Tibial artery (tissue), 4 donors: ENCODE measurements at regions not wholly inside any gene's neighbourhood (a gene's known extent, or its start where the extent isn't known, plus 50 kb on each side); places are given as distances from the start of the nearest gene placed in this dataset.

Experiments used
- DNase-seq, 2 donors: peaks; one replicate each; pipeline ENCODE4 v3.0.0-alpha.2; 2019
- H3K27ac ChIP-seq, 2 donors: fragments of 200-600 bp; sonication (generic) in 1 of 2; 1 replicate in 1 of 2; 2 replicates in 1 of 2; pipeline ENCODE4 v1.5.1; 2018 to 2019; ENCODE audit warnings: mild to moderate bottlenecking in 1 of 2
- H3K27me3 ChIP-seq, 2 donors: fragments of 200-600 bp; sonication (generic) in 1 of 2; one replicate each; pipeline versions ENCODE4 v1.5.1 to v1.6.0; 2016 to 2019
- H3K36me3 ChIP-seq, 3 donors: fragments of 200-600 bp; sonication (generic) in 2 of 3; one replicate each; pipeline ENCODE4 v1.5.1; 2016 to 2019; ENCODE audit warnings: mild to moderate bottlenecking in 2 of 3
- H3K4me1 ChIP-seq, 4 donors: fragments of 200-600 bp; sonication (generic) in 2 of 4; 1 replicate in 3 of 4; 2 replicates in 1 of 4; pipeline ENCODE4 v1.5.1; 2016 to 2019
- H3K4me3 ChIP-seq, 2 donors: fragments of 200-600 bp; sonication (generic) in 1 of 2; 1 replicate in 1 of 2; 2 replicates in 1 of 2; pipeline ENCODE4 v1.5.1; 2018 to 2019; ENCODE audit warnings: mild to moderate bottlenecking in 2 of 2
- H3K9me3 ChIP-seq, 3 donors: fragments of 200-600 bp; sonication (generic) in 1 of 3; one replicate each; pipeline ENCODE4 v1.5.1; 2016 to 2019
- intact Hi-C: fragments of 100-400 bp; cut with DNase I; formaldehyde crosslinking; loops from one replicate; pipeline ENCODE4 v1.15.0; 2023; ENCODE audit warnings: low total_unique reads
- TF ChIP-seq, protein P1 (sequence below), 2 experiments: fragments of 200-600 bp in 1 of 2; fragments of 450-650 bp in 1 of 2; IDR thresholded peaks; one replicate each; pipeline ENCODE4 v1.5.1; 2017 to 2019; ENCODE audit warnings: antibody characterized with exemption in 2 of 2, mild to moderate bottlenecking in 1 of 2, moderate library complexity in 1 of 2

DNA sequence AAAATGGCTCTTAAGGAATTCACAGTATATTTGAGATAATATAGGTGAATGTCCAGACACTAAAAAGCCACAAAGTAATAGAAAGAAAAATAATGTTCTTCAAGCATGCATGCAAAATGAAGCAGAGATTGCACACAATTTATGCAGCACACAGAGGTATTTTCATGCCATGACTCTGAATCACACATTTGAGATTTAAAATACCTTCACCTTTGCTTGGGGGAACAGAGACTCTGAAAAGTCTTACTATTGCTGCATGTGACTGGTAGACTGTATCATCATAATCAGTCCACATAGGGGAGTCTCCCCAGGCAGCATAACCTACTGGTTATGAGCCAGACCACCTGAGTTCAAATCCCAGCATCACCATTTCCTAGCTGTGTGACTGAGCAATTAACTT is 96.2 kb downstream of the RCN1 start:
- TF ChIP-seq, protein P1, sequence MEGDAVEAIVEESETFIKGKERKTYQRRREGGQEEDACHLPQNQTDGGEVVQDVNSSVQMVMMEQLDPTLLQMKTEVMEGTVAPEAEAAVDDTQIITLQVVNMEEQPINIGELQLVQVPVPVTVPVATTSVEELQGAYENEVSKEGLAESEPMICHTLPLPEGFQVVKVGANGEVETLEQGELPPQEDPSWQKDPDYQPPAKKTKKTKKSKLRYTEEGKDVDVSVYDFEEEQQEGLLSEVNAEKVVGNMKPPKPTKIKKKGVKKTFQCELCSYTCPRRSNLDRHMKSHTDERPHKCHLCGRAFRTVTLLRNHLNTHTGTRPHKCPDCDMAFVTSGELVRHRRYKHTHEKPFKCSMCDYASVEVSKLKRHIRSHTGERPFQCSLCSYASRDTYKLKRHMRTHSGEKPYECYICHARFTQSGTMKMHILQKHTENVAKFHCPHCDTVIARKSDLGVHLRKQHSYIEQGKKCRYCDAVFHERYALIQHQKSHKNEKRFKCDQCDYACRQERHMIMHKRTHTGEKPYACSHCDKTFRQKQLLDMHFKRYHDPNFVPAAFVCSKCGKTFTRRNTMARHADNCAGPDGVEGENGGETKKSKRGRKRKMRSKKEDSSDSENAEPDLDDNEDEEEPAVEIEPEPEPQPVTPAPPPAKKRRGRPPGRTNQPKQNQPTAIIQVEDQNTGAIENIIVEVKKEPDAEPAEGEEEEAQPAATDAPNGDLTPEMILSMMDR (IDR thresholded peaks at IDR 0.05) = no peak
- H3K27me3 ChIP-seq = peaks cover 0 to 3% of the 10 kb centered on the region in 2 donors
- no peak overlapping the region for H3K4me3 ChIP-seq
- no peak overlapping the region for H3K27ac ChIP-seq
- H3K4me1 ChIP-seq = no peaks in the 10 kb centered on the region
- no peaks in the 10 kb centered on the region for H3K36me3 ChIP-seq
- intact Hi-C loops = no loop called here
- DNase-seq = no peak
- H3K9me3 ChIP-seq = no peaks in the 10 kb centered on the region

DNA sequence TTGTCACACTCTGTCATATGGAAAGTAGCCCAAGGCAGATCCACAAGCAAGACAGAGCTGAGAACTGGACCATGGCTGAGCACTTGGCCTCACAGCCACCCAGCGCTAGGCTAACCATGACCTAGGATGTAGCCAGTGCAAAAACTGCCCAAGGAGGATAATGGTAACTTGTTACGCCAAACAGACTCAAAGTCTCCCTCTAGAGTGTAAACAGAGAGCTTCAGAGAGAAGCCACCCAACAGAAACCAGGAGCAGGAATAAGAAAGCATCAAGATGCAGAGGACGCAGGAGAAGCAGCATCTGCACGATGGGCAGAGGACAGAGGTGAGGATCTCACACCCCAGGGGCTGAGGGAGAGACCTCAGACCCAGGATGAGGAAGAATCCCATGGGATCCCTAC is 97.9 kb downstream of the RCN1 start:
- Histone ChIP-seq H3K4me3 (no peak overlapping the region), H3K9me3 (no peaks in the 10 kb centered on the region), H3K4me1 (no peaks in the 10 kb centered on the region), H3K27me3 (no peaks in the 10 kb centered on the region), H3K27ac (no peak overlapping the region), H3K36me3 (no peaks in the 10 kb centered on the region)
- TF ChIP-seq, protein P1 (IDR thresholded peaks at IDR 0.05) = no peak
- intact Hi-C loops = no loop called here
- no peak for DNase-seq

DNA sequence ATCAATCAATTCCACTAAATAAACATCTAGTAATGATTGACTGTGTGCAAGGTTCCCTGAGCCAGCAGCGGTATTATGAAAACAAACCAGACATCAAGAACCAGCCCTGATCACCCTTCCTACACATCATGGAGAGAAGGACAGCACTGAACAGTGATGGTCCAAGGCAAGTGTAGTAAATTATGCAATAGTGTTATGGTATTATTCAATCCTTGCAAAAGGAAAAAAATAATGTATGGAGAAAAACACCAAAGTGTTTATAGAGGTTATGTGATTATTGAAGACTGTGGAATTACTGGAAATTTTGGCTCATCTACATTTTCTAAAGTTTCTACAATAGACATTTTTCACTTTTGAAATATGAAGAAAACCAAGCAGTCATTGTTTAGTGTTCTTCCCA is 105.3 kb downstream of the RCN1 start:
- Histone ChIP-seq H3K4me1 (no peaks in the 10 kb centered on the region), H3K36me3 (no peaks in the 10 kb centered on the region), H3K27ac (no peak overlapping the region), H3K9me3 (no peaks in the 10 kb centered on the region), H3K27me3 (peaks cover 0 to 8% of the 10 kb centered on the region in 2 donors), H3K4me3 (no peak overlapping the region)
- TF ChIP-seq, protein P1 (IDR thresholded peaks at IDR 0.05) = no peak
- no peak for DNase-seq
- intact Hi-C loops = no loop called here

DNA sequence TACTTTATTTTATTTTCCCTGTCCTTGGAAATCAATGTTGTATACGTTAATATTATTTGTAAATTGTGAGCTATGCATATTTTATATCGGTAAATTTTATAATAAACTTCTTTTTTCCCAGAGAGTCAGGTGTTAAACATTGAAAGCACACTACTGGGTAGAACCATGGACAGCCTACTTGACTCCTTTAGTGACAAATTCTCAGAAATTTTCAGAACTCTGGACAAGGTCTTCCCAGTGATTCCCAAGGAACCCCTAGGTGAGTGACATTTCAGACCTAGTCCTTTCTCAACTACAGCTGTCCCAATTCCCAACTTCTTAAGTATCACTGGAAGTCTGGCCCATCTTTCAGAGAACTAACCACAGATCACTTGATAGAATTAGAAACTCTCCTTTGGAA is 107.2 kb downstream of the RCN1 start:
- no peaks in the 10 kb centered on the region for H3K4me1 ChIP-seq
- TF ChIP-seq, protein P1 (IDR thresholded peaks at IDR 0.05) = no peak
- H3K36me3 ChIP-seq = no peaks in the 10 kb centered on the region
- no peaks in the 10 kb centered on the region for H3K9me3 ChIP-seq
- H3K27ac ChIP-seq = no peak overlapping the region
- peaks cover 0 to 8% of the 10 kb centered on the region in 2 donors for H3K27me3 ChIP-seq
- intact Hi-C loops = no loop called here
- DNase-seq = no peak
- H3K4me3 ChIP-seq = no peak overlapping the region

DNA sequence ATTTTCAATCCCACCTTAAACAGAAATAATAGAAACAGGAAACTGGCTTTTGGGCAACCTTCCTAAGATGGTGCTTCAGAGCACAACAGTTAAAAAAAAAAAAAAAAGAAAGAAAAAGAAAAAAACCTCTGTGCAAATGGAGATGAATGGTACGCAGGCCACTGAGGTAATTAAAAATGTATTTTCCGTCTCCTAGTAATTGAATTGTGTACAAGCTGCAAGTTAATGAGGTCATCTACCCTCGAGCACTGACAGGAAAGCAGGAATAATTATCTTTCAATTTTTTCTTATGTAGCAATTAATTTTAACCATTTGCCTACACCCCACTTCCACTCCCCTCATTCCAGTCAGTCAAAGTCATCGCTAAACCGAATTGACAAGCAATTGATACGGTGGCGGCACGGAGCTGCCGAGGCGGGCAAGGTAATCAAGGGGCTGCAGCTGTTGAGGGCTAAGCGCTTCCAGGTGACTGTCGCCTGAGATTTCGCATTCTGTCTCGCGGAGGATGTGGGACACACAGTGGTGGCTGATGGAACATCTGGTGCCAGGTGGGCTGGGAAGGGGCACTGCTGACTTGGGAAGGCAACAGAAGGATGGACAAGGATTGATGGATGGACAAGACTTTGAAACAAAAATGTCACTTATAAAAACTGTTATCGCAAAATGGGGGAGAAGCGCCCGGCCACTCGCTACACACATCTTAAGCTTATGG is 109.4 kb downstream of the RCN1 start:
- Histone ChIP-seq H3K36me3 (no peaks in the 10 kb centered on the region), H3K9me3 (no peaks in the 10 kb centered on the region), H3K4me1 (no peaks in the 10 kb centered on the region), H3K27me3 (peaks cover 0 to 1% of the 10 kb centered on the region in 2 donors), H3K27ac (no peak overlapping the region), H3K4me3 (no peak overlapping the region)
- intact Hi-C loops = no loop called here
- DNase-seq = no peak
- TF ChIP-seq, protein P1 (IDR thresholded peaks at IDR 0.05) = no peak

DNA sequence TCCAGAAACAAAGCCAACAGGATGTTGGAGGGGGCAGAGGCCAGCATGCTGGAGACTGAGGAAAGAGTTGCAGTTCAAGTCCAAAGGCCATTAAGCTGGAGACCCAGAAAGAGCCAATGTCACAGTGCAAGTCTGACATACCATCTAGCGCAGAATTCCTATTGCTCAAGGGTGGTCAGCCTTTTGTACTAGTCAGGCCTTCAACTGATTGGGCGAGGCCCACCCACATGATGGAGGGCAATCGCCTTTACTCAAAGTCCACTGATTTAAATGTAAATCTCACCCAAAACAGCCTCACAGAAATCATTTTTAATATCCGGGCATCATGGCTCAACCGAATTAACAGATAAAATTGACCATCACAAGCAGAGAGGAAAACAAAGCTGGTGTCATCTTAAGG is 113.9 kb downstream of the RCN1 start:
- no peak for DNase-seq
- Histone ChIP-seq H3K4me1 (no peaks in the 10 kb centered on the region), H3K4me3 (no peak overlapping the region), H3K27ac (no peak overlapping the region), H3K9me3 (no peaks in the 10 kb centered on the region), H3K36me3 (no peaks in the 10 kb centered on the region), H3K27me3 (no peaks in the 10 kb centered on the region)
- intact Hi-C loops = no loop called here
- TF ChIP-seq, protein P1 (IDR thresholded peaks at IDR 0.05) = no peak
